GF-D8 (cell line): ENCODE measurements at regions not wholly inside any gene's neighbourhood (a gene's known extent, or its start where the extent isn't known, plus 50 kb on each side); places are given as distances from the start of the nearest gene placed in this dataset.
"Not testable (repeated sequence)": the region's sequence is repeated elsewhere in the genome, so short reads cannot be mapped to it uniquely, and the experiment has no call there.

ENCODE experiments used
- DNase-seq: peaks from one replicate; lab custom pipeline; 2025; lab: John Stamatoyannopoulos, UW

DNA sequence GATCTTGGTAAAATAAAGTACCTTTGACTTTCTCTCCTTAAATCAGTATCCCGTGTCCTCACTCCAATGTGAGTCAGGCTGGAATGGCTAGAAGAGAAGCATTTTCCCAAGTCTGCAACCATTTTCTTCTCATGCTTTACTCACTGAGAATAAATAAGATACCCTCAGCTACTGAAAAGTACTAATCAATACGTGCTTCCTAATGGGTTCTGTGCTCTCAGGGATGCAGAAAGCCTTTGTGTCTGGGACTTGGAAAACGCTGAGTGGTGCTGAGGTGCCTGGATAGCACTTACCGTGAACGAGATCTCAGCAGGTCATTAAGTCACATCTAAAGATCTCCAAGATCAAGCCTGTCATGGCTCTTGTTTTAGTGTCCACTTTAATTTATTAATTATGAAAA is 672.3 kb upstream of the C16orf82 start:
- DNase-seq = no peak

DNA sequence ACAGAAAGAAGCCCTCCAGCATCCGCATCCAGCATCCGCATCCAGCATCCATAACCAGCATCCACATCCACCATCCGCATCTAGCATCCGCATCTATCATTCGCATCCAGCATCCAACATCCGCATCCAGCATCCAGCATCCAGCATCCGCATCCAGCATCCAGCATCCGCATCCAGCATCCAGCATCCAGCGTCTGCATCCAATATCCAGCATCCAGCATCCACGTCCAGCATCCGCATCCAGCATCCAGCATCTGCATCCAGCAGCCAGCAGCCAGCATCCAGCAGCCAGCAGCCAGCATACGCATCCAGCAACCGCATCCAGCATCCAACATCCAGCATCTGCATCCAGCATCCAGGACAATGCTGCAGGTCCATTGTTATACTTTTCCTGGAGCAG is 671.0 kb upstream of the C16orf82 start:
- DNase-seq = no peak

DNA sequence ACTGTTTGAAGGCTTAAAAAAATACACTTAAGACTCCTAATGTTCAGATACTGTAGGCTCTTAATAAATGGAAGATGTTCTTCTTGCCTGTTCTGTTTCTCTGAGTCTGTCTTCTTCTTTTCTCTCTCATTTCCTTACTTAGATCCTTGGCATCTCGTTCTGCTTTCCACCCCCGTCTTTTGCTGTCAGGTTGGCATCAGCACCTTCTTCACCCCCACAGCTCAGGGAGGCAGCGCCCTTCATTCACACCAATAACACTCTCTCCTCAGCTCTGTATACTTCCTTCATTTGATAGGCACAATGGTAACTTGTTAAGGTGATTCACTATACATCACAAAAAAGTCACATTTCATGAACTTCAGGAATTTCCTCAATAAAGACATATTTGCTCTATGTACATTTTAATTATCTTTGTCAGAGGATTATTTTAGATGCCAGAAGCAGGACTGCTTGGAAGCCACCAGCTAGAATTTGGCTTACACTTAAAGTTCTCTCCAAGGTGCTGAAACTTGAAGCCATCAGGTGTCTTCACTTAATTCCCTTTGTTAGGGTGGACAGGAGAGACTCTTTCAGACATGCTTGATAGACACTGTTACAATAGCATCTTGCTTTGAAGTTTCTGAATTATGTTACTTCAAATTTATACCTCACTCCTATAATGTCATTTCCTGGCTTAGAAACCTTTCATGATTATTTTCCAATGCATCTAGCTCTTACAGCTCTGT is 670.1 kb upstream of the C16orf82 start:
- no peak for DNase-seq

DNA sequence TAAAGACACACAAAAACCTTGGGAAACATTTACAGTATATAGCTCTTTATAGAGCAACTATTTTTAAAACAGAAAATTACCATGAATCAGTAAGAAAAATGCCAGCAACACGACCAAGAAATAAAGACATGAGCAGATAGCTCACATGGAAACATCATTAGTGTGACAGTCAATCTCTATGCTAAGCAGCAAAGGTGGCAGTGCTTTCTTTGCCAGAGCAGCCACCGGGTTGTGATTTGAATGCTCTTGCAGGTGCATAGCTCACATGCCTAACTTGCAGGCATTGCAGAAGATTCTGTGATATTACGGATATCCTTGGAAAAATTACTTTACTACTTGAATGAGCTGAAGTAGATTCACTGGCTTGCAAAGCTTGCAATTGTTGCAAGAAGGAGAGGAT is 652.9 kb upstream of the C16orf82 start:
- no peak for DNase-seq

DNA sequence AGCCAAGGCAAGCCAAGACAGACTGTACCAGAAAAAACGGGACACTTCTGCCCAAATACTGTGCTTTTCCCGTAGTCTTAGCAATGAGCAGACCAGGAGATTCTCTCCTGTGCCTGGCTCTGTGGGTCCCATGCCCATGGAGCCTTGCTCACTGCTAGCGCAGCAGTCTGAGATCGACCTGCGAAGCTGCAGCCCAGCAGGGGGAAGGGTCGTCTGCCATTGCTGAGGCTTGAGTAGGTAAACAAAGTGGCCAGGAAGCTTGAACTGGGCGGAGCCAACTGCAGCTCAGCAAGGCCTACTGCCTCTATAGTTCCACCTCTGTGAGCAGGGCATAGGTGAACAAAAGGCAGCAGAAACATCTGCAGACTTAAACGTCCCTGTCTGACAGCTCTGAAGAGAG is 647.3 kb upstream of the C16orf82 start:
- DNase-seq = not testable (repeated sequence)

DNA sequence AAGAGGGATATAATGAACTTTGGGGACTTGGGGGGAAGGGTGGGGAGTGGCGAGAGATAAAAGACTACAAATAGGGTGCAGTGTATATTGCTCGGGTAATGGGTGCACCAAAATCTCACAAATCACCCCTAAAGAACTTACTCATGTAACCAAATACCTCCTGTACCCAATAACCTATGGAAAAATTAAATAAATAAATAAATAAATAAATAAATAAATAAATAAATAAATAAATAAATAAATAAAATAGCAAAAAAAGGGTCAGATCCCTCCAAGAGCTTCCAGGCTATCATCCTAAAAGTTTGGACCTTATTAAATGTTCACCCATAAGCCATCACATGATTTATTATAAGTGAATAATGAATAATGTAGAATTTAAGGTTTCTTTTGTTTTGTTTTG is 636.1 kb upstream of the C16orf82 start:
- DNase-seq = no peak

DNA sequence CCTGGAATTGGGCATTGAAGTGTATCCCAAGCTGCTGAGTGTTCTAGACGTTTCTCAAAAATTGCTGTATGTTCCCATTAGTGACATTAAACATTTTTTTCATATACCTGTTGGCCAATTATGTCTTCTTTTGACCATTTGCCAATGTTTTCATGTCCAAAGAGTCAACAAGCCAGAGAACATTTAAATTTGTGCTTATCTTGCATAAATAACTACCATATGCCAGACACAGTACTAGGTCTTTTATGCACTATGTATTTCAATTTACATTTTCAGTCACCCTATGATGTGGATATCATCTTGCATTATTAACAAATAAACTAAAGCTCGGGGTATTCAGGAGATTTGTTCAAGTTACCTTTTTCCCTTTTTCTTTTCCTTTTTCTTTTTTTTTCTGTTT is 632.9 kb upstream of the C16orf82 start:
- no peak for DNase-seq

DNA sequence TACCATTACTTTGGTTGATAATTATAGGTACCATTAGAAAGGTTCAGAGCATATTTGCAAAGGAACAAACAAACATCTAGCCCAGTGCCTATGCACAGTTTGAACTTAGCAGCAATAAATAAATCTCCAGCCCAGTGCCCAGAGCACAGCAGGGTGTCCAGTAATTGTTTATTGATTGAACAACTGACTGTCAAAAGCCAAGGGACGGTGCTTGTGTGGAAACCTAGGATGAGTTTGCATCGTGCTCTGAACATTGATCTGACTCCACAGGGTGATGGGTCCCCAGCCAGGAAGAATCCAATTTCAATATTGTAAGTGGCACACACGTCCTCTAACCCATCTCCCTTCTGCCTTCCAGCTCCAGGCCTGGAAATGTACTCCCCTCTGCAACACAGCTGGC is 625.5 kb upstream of the C16orf82 start:
- DNase-seq = no peak

DNA sequence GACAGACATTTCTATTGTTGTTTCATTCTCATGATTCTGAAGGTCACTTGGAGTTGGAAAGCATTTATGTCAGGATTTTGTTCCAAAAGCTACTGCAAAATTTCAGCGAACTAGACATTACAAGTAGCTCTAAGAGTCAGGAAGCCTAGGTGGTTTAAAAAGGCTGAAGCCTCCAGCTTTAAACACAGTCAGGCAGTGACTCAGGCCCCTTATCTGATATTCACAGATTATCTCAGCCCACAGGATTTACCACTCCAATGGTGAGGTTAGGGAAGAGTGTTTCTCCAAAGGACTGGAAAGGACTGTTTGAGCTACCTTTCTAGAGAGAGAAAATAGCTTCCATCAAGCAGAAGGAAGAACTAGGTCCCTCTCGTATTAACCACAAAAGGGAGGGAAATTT is 624.4 kb upstream of the C16orf82 start:
- no peak for DNase-seq

DNA sequence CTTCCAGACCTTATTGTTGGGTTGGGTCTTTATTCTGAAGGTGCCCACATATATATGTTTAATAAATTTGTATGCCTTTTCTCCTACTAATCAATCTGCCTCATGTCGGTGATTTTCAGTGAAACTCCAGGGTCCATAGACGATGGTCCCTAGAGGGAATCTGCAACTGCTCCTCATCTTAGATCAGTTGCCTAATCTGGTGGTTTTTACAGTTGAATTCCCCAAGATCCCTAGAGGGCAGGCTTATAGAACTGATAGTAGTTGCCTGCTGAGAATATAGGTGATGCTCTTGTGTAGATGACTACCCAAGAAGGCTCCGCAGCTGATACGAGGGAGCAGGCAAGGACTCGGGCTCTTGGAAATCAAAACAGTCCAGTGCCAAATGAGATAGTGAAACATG is 619.2 kb upstream of the C16orf82 start:
- DNase-seq = no peak

DNA sequence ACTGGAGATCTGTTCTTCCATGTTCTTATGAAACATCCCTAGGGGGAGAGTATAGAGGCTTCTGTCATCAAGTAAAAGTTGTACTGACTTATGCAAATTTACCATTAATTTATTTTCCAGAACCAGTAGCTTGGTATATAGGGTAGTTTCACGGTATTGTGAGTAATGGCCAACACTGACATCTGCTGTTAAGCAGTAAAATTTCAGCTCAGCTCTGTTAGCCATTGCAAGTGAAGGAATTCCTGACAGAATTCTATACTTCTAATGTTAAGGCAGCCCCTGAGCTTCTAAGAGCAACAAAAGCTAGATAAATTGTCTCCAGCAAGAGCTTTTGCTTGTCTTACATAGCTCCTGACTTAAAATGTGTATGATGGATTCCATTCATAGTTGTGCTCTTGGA is 613.5 kb upstream of the C16orf82 start:
- DNase-seq = no peak

DNA sequence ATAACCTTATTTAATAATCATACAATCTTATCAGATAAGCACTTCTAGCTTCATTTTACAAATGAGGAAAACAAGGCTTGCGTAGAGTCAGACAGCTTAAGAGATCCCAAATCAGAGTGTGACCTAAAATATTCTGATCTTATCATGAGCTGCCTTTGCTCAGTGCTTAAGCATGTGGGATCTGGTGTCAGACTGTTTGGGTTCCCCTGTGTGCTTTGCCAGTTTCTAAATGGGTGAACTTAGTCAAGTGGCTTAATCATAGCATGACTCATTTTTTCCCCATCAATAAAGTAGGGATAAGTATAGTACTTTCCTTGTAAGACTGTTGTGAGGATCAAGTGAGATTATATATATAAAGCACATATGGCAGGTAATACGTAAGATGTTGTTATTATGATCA is 612.6 kb upstream of the C16orf82 start:
- DNase-seq = no peak

DNA sequence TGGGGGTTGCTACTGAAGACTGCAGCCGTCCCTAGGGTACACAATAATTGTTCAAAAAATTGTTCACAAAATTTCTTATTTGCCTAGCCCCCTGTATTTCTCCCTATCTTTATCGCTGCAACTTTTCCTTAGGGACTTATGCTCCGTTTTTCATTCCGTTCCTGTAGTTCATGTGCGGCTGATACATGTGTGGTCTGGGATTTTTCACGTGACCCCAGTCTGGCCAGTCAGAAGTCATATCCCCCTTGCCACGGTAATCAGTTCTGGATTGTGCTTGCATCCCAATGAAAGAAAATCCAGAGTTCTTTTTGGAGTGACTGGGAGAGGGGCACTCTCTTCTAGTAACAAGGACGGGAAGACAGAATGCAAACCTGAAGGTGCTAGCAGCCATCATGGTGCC is 610.7 kb upstream of the C16orf82 start:
- DNase-seq = no peak

DNA sequence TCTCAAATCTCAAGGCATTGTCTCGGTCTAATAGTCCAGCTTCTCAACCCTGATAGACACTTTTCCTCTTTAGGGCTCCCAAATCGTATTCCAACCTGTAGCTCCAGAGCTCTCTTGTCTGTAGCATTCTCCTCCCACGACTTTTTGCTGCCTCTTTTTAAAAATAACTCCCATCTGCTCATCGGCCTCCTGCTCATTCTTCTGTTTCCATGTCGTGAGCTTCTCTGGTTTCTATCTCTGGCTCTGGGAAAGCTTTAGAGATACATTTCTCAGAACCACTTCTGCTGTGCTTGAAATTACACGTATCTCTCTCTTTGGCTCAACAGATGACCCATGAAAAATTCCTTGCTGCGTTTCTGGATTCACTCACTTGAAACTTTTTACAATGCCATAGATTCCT is 609.6 kb upstream of the C16orf82 start:
- no peak for DNase-seq

DNA sequence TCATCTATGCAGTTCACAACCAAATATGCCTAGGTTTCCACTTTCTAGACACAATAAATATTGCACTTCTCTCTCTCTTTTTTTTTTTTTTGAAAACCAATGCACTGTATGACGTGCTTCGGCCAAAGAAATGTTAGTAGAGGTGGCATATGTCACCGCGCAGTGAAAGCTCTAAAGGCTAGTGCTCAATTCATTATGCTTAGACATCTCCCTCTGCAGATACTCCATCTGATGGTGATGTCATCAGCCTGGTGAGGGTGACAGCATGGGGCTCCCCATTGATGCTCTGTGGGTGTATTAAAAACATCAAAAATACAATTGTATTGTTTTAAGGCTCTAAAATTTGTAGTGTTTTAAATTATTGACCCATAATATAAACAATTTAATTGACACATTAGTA is 608.8 kb upstream of the C16orf82 start:
- DNase-seq = no peak

DNA sequence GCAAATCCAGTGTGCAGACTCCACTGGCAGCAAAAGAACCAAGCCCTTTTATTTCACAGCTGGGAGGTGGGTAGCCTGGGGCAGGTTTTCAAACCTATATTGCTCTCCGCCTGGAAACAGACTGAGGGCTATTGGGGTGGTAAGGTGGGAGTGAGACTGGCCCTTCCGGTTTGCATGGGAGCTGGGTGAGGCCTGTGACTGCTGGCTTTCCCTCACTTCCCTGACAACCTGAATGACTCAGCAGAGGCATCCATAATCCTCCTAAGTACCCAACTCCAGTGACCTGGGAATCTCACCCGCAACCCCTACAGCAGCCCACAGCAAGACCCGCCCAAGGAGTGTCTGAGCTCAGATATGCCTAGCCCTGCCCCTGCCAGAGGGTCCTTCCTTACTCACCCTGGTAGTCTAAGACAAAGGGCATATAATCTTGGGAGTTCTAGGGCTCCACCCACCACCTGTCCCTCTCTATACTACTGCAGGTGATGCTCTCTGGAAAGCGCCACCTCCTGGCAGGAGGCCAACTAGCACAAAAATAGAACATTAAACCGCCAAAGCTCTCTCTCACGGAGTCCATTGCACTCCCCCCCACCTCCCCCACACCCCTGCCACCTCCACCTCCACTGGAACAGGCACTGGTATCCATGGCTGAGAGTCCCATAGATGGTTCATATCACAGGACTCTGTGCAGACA is 602.0 kb upstream of the C16orf82 start:
- no peak for DNase-seq

DNA sequence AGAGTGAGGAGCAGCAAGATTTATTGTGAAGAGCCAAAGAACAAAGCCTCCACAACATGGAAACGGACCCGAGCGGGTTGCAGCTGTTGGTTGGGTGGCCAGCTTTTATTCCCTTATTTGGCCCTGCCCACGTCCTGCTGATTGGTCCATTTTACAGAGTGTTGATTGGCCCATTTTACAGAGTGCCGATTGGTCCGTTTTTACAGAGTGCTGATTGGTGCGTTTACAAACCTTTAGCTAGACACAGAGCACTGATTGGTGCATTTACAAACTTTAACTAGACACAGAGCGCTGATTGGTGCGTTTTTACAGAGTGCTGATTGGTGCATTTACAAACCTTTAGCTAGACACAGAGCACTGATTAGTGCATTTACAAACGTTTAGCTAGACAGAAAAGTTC is 592.3 kb upstream of the C16orf82 start:
- DNase-seq = not testable (repeated sequence)

DNA sequence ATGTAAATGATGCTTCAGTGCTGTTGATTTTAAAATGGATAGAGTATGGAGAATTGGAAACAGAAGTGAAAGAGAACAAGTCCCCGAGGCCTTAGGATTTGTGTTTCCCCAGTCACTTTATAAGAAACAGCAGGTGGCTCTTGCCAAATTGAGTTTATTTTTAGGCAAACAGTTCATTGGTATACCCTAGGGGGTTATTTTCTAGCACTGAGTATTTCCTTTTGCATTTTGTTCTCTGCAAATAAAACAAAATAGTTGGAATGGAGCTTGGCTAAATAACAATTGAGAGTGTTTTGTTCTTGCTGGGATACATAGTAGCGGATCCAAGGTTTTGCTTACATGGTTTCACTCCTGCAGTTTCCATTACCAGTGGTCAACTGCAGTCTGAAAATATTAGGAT is 591.1 kb upstream of the C16orf82 start:
- no peak for DNase-seq

DNA sequence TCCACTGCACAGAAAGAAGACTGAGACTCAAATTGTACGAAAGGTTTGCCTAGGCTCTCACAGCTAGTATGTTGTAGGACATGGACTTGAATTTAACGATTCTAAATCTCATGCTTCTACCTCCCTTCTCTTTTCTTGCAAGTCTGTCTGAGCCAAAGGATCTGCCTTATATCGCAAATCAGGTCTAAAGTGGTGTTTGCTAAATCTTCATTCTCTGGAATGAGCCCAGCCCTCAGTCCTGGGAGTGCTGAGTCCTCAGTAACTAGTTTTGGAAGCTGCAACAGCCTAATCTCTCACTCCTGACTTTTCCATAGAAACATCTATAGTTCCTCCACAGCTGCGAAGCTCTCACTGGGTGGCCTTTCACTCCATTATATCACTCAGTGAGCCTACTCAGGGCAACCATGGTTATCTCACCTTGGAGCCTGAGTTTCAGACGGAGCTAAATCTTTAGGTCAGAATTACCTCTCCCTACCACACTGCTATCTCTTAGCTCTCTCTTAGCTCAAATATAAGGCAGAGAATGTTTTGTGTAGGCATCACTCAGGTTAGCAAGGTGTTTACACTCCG is 575.5 kb upstream of the C16orf82 start:
- DNase-seq = no peak

DNA sequence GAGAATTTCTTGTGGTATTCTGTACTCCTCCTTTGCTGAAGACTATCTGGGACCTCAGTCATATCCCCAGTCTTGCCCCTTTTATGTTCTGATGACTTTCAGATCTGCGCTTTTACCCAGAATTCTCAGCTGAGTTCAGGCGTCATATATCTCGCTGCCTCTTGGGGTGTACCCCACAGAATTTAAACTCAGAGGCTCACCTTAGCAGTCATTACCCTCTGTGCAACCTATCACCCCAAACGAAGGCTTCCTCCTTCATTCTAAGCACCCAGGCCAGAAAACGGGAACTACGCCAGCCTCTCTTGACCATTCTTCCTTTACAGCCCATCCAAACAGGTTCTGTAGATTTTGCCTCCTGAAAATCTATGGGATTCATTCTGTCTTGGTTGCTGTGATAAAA is 574.8 kb upstream of the C16orf82 start:
- no peak for DNase-seq

DNA sequence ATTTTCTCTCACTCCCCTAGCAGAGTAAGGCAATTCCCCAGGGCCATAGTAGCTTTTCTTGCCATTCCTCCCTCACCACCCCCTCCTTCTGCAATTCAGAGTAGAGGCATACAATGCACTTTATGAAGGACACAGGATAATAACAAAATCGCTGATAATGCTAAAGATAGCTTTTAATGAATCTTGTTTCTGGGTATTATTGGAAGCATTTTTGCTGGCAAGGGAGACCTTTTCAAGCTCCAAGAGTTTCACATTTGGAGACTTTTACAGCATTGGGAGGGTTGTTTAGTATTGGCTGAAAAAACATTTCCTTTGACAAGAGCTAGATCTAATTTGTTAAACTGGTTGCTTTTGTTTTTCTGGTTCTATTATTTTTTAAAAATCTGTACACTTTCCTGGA is 573.0 kb upstream of the C16orf82 start:
- DNase-seq = no peak

DNA sequence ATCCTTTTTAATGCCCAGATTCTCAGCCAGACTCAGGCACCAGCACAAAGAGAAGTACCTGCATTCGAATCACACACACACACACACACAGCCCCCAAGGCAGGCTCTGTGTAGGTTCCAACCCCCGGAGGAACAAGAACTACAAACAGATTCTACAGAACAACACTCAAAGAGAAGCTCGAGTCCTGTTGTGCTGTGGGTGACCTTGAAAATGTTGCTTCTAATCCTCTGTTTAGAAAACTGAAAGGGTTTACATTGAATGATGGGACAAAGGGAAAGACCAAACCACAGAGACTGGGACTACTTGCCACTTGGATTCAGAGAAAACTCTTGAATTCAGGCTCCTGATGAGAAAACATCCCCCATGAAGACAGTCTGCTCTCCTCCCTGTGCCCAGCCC is 568.8 kb upstream of the C16orf82 start:
- DNase-seq = no peak

DNA sequence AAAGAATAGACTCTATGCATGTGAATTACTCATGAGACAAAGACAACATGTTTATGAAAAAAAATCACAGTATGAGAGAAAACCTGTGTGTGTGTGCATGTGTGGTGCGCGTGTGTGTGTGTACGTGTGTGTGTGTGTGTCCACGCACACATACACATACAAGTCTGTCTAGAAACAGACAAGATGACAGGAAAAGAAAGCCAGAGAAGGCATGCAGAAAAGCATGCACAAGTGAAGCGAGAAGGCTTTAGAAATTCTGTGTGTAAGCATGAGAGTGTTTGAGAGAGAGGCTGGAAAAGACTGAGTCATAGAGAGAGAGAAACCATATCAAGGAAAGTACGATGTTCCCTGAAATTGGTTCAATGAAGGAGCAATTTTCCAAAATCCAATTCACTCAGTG is 566.4 kb upstream of the C16orf82 start:
- no peak for DNase-seq

DNA sequence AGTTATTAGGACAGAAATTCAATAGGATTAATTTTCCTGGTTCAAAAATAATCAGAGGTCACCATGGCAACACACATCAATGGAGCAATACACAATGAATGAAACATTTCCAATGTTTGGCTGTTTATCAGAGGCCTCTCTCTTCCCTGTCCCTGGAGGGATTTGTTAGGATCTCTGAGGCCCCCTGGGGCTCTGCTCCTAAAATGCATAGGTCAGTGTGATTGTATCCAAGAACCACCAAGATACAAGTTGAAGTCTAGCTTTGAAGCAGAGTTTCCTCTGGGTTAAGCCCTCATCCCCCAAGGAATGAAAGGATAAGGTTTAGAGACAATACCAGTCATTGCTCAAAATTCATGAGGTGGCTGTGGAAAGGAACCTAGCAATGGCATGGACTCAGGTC is 561.2 kb upstream of the C16orf82 start:
- no peak for DNase-seq
